ENCODE measurements at regions not wholly inside any gene's neighbourhood (a gene's known extent, or its start where the extent isn't known, plus 50 kb on each side); places are given as distances from the start of the nearest gene placed in this dataset.
"Not testable (repeated sequence)": the region's sequence is repeated elsewhere in the genome, so short reads cannot be mapped to it uniquely, and the experiment has no call there.

DNA sequence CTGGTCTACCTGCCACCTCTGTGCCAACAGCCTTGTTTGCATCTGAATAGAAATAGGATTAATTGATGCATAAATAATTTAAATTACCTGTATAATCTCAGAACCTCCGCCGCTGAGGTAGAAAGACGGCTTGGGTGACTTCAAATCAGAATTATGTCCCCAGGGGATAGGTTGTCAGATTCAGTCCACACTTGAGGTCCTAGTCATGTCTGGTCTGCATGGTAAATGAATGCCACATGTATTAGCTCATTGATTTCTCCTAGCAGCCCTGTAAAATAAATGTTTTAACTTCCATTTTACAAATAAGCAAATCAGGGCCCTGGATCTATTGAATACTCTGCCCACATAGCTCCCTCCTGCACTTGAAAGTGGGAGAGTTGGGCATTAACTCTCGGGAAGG is 368.0 kb upstream of the WWC1 start:
- DNase-seq, result no peak

DNA sequence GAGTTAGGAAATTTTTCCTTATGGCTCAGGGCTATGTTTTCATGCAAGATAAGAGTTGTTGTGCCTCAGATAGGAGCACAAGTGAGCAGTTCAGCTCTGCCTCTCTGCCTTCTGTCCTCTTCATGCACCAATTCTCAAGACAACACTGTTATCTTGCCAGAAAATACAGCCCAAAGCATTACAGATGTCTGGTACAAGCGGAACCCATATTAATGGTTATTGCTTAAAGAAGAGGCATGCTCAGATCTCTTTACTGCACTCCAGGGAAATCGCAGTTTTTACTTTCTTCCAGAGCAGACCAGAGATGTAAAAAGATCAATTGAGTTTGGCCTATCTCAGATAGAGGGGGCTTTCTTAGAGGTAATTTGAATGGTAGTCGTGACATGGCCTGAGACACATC is 361.6 kb upstream of the WWC1 start:
- DNase-seq, result no peak

DNA sequence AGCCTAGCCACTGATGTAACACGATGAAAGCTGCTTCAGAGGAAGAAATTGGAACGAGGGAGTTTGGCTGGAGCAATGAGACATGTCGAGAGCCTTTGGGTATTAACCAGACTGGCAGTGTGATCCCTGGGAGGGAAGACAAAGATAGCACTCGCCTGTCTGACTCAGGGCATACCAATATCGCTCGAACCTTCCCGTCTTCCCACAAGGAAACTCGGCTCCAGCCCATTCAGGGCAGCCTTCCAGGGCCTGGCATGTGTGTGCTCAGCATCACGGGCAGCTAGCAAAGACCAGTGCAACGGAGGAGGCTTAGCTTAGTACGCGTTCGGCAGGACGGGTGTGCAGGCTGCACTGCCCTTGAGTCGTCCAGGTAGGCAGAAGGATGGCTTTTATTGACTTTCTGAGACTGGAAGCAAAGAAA is 356.9 kb upstream of the WWC1 start:
- DNase-seq, result no peak

DNA sequence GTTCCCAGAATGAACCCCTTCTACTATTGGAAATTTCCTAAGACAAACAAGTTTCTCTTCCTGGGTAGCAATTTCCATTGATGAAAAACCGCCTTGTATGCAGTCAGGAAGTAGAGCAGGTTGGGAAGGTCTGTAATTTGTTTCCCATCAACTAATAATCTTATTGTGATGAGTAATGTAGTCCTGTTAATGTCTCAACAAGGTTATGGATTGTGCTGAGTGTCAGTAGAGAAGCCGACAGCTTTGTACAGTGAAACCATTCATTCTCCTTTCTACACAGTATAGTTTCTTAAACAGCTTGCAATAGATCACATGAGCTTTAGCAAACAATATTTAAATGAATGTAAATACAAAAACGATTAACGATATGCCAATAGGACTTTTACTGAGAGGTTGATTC is 355.4 kb upstream of the WWC1 start:
- DNase-seq, result no peak

DNA sequence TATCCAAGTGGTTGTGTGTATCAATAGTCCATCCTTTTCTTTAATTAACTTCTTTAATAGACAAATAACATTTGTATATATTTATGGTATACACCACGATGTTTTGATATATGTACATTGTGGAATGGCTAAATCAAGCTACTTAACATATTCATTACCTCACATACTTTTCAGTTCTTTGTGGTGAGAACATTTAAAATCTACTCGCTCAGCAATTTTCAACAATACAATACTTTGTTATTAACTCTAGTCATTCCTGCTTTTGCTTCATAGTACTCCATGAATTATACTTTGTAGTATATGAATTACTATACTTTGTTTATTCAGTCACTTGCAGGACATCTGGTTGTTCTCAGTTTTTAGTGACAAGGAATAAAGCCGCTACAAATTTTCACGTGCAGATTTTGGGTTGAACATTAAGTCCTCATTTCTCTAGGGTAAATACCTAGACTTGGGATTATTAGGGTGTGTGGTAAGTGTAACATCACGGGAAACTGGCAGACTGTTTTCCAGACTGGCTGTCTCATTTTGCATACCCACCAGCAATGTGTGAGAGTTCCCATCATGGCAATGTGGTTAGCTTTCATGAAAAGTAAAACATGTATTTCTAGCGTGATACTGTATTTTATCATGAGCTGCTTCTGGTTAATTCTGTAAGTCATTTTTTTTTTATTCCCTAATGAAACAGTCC is 354.4 kb upstream of the WWC1 start:
- no peak for DNase-seq

DNA sequence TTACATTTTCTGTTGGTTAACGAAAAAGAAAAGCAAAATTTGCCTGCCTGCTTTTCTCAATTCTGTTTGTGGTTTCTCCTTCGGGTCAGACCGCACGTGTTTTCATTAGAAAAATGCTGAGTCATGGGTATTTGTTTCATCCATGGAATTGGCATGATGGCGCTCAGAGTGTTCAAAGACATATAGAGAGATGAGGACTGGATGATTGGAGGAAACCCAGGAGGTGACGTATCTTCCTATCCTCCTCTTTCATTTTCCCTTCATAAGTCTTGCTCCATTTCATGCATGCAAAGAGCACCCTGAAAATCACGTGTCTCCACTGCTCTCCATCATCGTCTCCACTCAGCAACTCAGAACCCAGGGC is 353.8 kb upstream of the WWC1 start:
- DNase-seq, result no peak

DNA sequence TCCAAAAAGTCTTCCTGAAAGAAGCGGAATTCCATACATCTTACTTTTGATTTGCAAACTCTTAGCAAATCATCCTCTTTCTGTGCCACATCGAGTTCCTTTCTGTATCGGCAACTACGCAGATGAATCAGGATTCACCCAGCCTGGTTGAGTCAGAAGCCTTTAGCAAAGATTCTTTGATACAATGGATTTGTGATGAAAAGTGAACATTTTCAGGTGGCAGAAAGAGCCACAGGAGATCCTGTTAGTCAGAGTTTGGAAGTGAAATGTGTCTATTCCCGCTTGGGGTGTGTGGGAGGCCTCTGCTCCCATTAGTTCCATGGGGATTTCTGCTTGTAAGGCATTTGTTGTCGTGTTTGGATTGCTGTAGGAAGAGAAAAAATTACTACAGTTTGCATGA is 351.8 kb upstream of the WWC1 start:
- no peak for DNase-seq

DNA sequence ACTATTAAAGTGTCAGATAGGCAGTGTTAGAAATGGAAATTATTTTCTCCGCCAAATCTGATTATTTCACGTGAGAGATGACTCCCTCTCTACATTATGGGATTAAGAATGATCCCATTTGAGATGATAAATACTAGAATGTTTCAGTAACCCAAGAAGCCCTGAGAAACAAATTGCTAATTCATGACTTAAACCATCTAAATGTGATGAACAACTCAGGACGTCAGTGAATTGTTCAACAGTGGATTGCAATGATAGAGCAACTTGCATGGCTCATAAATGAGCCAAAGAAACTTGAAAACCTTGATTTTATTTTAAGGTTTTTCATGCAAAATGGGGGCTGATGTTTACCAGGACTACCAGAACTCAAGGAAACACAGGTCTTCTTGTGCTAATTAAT is 350.5 kb upstream of the WWC1 start:
- no peak for DNase-seq

DNA sequence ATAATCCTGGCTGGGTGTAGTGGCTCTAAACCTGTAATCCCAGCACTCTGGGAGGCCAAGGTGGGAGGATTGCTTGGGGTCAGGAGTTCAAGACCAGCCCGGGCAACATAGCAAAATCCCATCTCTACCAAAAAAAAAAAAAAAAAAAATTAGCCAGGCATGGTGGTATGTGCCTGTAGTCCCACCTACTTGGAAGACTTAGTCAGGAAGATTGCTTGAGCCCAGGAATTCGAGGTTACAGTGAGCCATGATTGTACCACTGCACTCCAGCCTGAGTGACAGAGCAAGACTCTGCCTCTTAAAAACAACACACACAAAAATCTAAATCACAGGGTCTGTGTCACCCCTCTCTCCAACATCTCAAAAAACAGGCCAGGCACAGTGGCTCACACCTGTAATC is 349.9 kb upstream of the WWC1 start:
- not testable (repeated sequence) for DNase-seq

DNA sequence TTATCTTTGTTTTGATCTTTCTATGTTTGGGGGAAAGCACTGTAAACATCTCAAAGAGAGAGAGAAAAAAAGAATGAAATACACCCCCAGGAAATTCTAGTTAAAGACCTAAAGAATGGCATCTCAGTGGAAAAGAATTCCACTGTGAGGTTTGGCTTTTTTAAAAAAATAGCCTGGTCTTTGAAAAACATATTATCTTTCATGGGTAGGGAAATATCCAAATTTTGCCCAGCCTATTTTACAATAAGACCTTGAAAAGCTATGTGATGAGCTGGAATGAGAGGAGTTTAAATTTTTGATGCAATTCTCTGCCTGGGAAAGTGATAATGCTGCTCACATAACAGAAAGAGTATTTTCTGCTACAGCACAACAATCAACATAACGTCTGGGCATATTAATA is 348.1 kb upstream of the WWC1 start:
- no peak for DNase-seq

DNA sequence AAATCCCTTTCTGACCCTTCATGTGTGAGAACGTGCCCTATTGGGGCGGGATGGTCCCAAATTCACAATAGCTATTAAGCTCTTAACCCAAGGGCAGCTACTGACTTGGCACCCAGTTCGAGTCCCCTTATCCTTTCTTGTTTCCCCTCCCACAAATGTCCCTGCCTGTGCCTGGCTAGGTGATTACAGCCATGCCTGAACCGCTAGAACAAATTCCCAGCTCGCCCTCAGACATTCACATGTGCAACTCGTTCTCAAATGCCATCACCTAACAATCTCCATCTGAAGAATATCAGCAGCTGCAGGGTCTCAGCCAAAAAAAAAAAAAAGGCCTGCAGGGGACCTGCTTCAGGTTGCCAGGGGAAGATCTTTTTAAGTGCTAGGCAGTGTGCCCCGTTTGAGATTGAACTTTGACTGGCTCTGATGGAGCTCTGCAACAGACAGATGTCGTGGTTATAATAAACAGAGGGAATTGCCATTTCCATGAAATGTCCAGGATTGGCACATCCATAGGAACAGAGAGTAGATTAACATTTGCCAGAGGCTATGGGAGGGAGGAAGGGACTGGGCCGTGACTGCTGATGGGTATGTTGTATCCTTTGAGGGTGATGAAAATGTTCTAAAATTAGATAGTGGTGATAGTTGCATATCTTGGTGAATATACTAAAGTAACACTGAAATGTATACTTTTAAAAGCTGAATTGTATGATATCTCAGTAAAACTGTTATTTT is 347.2 kb upstream of the WWC1 start:
- DNase-seq, result no peak

DNA sequence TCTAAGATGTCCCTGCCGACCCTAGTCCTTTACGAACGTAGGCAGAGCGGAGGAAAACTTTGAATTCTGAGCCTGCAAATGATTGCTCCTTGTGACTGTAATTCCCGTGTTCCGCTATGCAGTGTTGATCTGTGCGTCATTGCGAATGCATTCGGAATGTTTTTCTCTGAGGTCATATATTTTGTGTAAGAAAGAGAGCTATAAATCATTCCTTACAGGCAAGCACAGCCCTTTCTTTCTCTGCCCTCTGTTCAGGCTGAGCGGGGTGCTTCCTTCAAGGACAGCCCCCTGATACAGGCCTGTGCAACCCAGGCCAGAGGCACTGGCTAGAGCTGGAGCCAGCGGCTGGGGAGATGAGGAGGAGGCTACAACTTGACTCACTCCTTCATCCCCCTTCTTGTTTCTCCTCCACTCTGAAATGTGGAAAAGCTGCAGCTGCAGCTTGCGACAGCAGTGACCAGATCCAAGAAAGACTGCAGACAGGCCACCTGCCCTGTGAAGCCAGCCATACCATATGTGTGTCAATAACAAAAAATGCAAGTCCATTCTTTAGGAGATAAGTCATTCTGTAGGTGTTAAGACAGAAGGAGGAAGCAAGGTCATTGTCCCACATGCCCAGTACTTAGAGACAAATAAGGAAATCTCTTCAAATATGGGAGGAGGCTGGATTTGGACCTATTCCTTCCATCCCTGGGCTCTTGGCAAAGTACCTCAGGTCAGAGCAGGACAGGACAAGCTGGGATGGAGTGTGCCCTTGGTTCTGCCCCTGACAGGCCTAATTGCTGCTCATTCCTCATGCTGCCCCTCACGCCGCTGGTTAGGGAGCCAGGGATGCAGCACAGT is 345.7 kb upstream of the WWC1 start:
- DNase-seq, result no peak

DNA sequence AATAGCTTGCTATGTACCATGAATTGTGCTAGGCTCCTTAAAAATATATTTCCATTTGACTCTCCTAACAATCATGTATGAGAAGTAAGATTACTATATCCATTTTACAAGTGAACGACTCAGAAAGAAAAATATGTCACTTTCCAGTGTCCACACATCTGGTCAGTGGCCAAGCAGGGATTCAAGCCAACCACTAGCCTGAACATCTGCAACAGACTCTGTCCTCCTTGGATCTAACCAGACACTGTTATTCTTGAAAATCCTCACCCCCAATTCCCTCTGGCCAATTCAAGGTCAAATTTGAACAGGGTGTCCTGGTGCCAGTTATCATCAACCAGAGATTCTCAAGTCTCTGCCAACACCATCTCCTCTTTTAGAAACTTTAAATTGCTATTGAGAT is 344.1 kb upstream of the WWC1 start:
- DNase-seq, result no peak

DNA sequence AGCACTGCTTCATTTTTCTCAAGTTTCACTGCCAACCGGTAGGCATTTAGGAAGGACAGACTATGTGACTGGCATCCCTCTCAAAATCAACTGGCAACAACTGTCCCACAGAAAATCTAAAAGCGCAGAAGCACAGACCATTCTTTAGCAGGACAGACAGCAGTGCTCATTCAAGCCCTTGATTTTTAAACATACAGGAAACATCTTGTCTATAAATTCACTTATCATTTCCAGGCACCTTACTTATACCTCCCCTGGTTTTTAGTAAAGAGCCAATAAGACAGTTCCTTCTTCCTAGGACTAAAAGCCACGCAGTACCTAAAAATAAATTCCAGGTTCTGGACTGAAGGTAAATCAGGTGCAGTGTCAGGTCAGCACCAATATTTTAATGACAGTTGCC is 343.2 kb upstream of the WWC1 start:
- DNase-seq, result no peak

DNA sequence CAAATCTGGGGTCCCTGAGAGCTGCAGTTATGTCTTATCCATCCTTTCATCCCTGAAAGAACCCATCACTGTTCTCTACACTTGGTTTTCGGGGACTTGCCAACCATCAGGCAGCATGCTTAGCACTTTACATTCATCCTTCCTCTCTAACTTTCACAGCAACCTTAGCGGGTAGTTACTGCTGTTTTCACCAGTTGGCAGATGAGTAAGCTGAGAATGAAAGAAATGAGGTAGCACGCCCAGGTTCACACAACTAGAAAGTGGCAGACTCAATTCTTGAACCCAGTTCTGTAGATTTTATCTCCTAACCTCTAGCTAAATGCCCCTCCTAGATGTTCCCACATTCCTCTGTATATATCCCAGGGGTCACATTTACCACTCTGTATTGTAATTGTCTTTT is 342.0 kb upstream of the WWC1 start:
- no peak for DNase-seq

DNA sequence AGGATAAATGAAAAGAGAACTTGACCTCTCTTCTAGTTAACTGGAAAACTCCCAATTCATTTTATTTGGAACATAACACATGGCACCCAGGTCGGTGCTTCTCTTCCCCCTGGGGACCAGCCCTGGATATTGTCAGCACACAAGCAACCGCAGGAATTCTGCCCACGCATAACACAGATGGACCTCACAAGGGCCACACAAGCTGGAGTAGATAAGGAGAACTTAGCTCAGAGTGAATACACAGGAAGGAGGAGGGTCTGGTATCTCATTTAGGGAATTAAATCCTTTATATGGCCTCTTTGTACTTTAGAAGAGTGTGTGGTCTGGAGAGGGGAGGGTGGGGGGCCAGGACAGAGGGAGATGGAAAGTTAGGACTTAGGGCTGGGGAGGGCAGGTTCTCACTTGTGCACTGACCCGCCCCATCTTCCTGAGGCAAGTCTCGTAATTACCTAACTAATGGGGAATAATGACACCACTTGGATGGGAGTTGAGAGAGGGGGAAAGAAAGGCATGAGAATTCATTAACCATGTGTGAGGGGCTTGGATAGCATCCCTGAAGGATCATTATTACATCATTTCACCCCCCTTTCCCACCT is 341.2 kb upstream of the WWC1 start:
- DNase-seq, result no peak

DNA sequence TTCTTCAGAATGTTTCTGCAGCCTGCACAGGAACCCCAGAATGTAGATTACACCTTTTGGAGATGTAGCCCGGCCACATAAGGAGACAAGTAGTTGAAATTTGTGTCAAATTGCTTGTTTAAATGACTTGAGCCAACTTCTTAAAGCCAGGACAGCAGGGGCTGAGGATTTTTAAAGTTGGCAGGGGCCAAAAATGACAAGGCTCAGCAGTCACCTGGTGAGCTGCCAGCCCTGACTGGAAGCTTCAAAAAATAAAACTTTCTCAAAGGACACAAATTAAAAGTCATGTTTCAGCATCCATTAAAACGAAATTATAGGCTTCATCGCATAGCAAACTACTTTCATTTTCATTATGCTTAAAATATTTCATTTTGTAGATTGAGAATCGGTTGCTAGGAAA is 340.3 kb upstream of the WWC1 start:
- no peak for DNase-seq

DNA sequence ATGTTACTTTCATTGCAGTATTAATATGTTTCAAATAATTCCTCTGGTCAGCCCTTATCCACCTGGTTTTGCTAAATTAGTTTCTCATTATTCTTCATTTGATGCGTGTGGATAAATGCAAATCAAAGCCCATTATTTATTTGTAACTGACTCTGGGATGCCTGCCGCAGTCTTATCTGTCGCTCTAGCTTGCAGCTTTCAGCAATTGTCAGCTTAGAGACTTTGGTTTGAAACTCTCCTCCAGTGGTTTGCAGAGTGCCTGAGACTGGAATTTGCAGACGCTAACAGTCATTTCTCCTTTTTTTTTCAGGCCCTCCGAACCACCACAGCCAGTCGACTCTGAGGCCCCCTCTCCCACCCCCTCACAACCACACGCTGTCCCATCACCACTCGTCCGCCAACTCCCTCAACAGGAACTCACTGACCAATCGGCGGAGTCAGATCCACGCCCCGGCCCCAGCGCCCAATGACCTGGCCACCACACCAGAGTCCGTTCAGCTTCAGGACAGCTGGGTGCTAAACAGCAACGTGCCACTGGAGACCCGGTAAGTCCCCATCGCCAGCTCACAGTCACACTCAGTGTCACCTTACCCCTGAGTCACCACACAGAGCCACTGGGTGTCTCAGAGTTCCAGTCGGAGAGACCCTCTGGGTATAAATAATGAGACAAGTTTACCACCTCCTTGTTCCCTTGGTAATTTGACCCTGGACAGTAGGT is 339.0 kb upstream of the WWC1 start:
- no peak for DNase-seq

DNA sequence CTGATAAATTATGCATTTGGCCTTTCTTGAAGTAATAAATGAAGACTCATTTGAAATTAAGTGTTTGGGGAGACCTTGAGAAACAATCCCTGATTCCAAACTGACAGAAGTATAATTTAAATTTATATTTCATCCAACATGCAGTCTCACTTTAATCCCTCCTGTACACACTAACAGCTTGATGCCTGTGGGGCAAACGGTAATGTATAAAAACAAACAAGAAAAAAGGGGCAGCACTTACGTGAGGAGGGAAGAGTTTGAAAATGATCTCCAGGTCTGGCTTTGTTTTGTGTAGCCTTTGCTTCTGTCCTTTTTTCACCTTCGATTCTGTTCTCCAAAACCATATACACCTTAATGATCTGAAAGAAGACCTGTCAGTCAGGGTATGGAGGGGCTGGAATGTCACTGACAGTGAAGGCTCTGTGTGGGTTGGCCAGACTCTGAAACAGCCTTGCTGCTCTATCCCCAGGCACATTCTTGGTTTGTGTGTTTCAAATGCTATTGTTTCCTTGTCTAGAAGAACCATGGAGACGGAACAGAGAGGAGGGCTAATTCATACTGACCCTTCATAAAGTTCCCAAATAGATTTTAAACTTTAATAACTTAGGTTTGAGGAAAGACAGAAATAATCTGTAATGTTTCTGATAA is 338.2 kb upstream of the WWC1 start:
- no peak for DNase-seq

DNA sequence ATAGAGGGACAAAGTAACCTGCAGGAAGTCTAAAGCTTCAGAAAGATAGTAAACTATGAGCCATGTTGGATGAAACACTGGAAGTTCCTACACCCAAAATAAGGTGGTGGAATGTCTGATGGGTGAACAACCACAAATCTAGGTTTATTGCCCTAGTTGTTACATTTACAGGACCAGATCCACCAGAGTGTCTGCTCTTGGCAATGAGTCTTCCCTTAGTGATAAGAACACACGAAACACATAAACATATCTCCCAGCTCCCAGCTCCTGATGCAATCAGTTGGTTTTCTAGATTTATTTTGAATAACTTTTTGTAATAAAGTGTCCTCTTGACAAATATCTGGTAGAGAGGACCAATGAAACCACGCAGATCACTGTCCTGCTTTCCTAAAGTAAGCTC is 329.7 kb upstream of the WWC1 start:
- no peak for DNase-seq

DNA sequence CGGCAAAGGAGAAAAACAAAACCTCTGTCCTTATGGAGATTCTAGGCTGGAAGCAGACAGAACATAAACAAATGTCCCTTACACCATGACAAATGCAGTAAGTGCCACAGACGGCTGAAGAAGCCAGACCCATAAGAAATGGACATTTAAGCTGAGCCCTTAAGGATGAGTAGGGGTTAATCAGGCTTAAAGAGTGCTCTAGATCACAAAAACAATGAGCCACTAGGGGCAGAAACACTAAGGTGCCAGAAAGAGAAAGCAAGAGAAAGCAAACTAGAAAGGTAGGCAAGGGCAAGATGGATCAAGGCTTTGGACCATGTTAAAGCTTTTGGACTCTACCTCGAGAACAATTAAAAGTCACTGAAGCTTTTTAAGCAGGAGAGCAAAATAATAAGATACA is 326.9 kb upstream of the WWC1 start:
- no peak for DNase-seq

DNA sequence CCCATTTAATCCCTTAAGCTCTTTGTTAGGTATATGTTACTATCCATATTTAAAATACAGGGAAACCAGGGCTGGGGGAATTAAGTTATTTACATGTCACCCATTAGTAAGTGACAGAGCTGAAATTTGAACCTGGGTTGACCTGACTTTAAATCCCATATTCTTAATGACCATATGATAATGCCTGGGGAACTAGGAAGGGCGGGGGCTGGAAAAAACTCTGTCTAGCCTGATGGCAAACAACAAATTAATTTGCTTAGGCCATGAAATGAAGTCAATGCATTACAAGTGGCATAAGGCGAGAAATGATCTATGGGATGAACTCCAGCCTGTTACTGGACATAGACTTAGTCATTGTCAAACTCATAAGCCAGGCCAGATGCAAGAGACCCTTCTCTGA is 325.7 kb upstream of the WWC1 start:
- DNase-seq, result no peak

DNA sequence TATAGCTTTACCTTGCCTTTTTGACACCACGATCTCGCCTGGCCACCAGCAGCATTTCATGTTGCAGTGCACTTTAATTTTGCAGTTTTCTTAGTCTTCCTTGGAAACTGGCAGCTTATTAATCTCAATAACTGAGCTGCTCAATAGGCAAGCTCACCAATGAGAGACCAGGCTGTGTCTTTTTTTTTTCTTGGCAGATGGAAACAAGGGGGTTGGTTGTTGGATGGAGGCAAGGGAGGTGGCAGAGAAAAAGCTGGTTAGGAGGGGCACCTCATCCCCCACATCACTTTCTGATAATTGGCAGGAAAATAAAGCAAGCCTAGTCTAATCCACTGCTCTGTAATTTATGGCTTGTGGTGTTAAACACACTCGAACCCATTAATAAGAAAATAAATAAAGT is 324.5 kb upstream of the WWC1 start:
- DNase-seq, result no peak

Measured in CD4-positive, alpha-beta T cell treated with Interleukin-17A for 1 hour (primary cell).